CD4-positive, alpha-beta T cell treated with Interleukin-2 at 100 ng/mL for 4 hours (primary cell): ENCODE measurements at regions not wholly inside any gene's neighbourhood (a gene's known extent, or its start where the extent isn't known, plus 50 kb on each side); places are given as distances from the start of the nearest gene placed in this dataset.

ENCODE experiments used
- DNase-seq: peaks from one replicate; pipeline ENCODE4 v3.0.0-alpha.2; 2020; ENCODE audit warnings: low spot score

DNA sequence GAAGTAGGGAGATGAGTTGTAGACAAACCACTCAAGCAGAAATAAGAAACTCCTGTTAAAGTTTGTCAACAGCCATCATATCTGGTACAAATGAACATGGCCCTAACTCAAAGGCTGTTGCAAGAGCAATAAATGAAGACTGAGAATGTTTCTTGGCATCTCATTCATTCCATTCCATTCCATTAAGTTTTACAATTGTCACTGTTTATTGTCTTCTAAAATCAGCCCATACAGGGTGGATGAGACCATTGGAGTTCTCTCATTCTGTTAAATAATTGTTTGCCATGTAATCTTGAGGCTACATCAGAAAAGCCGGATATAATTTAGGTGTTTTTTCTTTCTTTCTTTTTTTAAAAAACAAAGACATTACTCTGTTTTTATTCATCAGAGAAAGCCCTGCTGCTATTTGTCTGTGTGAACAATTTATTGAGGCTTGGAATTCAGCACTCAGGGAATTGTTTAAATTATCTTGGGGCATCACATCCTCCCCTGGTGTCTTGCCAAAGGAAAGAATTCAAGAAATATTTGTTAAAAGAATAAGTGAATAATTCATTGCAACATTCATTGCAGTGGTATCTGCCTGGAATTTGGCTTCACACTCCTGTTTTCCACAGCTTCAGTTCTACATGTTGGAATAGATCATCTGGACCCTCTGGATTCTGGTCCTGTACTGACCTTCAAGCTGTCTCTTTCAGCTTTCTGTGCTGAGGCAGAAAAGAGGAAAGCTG, 604.5 kb downstream of the PLPP3 start:
- no peak for DNase-seq

DNA sequence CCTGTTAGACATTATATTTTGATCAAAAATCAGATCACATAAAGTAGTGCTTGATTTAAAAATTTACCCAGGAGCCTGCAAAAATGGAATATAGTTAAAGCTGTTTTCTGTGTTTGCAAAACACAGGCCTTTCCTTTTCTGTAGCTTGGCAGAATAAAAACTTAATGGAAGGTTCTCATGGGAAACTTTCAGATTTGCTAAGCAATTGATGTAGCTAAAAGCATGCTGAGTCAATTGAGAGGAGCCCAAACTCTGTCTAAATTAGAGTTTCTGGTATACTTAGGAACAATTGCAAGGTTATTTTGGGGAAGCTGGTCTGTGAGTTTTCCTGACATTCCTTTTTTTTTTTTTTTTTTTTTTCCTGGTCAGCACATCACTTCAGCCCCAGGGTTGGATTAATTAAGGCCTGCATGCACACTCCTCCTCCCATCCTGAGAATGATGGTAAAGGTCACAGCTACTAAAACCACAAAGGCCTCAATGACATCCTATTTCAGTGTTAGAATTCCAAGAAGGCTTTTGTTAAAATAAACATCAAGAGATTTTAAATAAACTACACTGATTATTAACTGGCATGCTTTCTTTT, 608.7 kb downstream of the PLPP3 start:
- no peak for DNase-seq

DNA sequence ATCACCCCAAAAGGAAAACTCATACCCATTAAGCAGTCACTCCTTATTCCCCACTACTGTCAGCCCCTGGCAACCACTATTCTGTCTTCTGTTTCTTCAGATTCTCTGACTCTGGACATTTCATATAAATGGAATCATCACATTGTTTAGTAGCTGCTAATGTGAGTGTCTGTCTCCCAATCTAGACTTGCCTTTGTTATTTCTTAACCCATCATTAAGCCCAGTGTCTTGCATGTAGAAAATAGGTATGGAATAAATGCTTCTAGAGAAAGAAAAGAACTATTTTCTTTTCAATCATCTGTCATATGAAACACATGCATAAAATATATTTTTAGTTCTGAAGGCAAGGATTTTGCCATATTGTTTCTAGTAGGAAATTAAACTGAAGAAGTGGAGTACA, 610.0 kb downstream of the PLPP3 start:
- DNase-seq = no peak

DNA sequence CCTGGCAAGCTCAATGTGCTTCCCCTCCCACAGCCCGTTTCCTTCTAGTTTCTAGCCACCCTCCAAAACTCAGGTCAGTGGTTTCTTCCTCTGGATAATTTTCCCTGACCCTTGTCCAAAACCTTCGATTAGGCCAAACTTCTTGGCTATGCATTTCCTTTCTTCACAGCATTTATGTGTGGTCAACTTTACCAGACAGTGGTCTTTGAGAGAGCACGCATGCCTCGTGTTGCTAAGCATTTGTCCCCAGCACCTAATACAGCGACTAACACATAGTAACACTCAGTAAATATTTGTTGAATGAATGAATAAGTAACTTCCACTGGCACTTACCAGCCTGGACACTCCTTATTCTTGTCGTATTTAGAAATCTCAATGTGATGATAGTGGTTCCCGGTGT, 610.7 kb downstream of the PLPP3 start:
- no peak for DNase-seq

DNA sequence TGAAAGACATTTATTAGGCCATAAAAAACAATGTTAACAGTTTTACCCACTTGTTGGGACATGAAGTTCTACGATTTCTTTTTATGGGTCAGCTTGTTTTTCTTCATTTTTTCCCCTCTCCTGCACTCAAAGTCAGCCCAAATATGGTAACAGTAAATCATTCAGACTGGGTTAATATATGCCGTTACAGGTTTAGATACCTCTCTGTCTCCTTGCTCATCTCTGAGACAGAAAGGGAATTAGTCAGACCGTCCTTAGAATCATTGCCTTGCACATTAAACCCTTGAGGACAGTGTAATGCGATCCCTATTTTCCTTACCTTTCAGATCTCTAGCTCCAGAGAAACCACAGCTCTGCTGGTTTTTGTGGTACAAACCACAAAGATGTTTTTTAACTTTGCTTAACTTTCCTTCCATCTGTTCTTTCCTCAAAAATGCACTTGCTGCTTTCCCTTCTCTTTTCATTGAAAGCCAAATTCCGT, 613.3 kb downstream of the PLPP3 start:
- no peak for DNase-seq

DNA sequence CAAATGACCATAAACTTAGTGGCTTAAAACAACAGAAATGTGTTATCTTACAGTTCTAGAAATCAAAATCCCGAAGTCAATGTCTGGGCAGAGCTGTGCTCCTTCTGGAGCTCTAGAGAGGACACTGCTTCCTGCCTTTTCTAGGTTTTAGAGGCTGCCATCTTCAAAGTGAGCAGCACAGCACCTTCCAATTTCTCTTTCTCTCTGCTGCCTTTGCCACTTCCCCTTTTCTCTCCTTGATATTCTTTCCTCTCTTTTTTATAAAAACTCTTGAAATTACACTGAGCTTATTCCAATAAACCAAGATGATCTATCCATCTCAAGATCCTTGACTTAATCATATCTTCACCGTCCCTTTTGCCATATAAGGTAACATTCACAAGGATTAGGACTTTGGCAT, 616.9 kb downstream of the PLPP3 start:
- DNase-seq = no peak

DNA sequence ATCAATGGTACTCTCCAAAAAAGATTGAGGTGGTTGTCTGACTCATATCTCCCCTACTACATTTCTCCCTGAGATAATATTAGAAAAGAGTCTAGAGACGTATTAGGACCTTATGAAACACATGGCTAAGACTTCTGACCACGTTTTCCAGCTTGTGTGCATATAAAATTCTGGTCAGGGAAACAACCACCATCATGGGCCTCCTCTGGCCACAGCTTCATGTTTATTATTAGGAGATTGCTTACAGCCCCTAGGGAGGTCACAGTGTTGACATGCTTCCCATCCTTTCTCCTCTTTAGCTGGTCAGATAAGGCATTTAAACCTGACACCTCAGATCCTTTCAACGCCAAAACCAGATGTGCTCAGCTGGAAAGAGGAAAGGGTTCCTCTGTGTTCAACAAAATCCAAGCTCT, 620.2 kb downstream of the PLPP3 start:
- no peak for DNase-seq

DNA sequence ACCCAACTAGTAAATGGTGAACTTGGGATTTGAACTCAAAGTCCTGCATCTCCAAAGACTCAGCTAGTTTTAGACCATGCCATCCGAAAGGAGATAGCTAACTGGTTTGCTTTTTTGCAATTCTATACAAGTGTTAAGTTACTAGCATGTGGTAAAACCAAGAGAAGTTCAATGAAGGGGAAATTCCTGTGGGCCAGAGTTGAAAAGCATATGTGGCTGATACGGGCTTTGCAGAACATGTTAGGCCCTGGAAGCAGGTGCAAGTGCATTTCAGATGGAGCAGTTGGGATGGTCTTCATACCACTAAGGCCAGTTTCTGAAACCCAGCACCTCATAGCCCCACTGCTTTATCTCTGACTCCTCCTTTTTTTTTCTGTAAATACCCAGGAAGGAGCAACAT, 620.9 kb downstream of the PLPP3 start:
- no peak for DNase-seq

DNA sequence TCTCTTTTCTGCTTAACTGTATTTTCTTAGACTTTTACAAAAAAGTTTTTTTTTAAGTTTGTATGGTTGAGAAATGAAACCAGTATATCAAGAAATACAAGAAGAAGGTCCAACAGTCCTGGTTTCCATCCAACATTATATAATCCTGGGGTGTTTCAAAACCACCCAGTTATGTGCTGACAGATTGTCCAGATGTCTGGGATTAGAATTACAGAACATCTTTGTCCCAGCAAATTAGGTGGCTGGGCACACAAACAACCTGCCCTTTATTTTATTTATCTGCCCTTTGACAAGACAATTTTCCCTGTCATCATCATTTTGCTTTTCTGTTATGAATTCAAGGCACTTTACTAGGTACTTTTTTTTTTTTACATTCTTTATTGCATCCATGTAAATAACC, 622.1 kb downstream of the PLPP3 start:
- no peak for DNase-seq

DNA sequence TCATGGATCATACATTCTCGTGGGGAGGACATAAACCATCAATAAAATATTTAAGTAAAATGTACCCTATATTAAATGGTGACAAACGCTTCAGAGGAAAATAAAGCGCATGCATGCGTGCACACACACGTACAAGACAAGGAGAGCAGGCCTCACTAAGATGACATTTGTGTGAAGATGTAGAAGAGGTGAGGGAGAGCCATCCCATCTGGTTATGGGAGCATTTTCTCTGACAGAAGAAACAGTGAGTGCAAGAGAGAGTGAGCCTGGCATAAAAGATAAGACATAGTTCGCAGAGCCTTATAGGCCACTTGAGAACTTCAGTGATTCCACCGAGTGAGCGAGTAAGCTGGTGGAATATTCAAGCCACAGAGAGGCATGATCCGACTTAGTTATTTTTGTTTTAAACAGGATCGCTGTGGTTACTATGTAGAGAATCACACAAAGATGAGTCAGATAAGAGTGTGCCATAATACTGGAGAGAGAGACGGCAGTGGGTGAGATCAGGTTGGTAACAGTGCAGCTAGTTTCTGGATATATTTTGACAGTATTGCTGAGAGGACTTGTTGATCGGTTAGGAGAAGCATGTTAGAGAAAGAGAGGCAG, 624.2 kb downstream of the PLPP3 start:
- DNase-seq = no peak

DNA sequence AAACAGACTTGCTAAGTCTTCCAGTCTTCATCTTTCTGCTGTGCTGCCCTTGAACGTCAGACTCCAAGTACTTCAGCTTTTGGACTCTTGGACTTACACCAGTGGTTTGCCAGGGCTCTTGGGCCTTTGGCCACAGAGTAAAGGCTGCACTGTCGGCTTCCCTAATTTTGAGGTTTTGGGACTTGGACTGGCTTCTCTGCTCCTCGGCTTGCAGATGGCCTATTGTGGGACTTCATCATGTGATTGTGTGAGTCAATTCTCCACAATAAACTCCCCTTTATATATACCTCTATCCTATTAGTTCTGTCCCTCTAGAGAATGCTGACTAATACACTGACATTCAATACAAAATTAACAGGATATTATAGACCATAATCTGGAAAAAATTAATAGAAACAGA, 628.1 kb downstream of the PLPP3 start:
- no peak for DNase-seq

DNA sequence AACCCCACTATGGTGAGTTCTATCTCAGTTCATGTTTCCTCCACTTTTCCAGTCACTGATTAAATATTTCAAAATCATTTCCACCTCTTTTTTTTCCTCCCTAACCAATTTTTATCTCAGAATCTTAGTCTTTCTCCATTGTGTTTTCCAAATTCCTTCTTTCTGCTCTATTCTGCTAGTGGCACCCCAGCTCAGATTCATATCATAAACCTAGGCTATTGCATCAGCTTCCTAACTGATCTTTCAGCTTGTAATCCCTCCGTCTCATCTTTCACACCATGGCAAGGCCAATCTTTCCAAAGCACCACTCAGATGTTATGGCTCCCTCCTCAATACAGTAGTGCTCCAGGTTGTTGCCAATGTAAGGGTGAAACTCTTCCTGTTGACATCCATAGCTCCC, 631.9 kb downstream of the PLPP3 start:
- DNase-seq = no peak

DNA sequence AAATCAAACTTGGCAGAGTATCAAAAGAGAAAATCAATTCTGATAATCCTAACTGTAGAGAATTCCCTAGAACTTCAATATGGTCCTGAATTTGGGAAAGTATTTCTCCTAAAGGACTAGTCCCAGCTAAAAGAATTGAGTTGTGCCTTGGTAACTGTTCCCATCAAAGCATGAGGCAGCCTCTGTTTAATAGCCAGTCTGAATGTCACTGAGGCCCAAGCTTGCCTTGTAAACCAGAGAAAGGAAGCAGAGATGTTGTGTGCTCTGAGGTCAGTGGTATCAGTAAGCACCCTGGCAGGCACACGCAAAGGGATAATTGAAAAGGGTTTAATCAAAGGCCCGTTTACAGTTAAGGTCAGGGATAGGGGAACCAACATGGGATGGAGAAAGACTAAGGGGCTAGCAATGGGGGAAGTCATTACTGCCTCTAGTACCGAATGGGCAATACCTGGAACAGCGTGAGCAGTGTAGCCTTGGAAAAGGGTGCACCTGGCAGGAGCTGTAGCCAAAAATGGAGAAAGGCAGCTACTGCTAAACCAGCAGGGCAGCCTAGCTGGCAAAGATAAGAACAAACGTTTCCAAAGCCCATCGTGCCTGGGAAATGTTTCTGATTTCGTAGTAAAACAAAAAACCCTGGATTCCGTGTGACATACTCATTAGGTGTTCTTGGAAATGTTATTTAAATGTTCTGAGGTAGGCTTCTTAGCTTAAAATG, 635.5 kb downstream of the PLPP3 start:
- no peak for DNase-seq

DNA sequence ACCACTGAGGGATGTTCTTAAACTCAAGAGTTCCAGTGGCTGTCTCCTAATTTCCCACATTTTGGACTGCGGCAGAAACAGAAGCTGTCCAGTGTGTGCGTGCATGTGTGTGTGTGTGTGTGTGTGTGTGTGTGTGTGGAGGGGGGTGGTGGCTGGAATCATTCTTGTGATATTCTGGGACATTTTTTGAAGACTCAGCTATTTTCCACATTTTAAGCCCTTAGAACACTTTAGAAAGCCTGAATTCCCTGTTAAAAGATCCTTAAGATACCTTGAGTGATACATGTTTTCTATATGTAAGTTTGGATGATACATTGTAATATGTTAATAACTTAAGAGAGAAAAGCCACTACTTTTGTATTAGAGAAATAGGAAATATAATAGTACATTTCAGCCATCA, 636.4 kb downstream of the PLPP3 start:
- DNase-seq = no peak

DNA sequence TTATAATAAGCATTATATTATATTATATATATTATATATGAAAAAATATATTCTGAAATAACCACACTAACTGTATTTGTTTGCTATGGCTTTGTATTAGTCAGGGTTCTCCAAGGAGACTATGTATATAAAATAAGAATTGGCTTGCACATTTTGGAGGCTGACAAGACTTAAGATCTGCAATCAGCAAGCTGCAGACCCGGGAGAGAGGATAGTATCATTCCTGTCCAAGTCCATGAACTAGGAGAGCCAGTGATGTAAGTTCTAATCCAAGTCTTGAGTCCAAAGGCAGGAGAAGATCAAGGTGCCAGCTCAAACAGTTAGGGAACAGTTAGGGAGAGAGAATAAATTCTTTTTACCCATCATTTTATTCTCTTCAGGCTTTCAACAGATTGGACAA, 639.5 kb downstream of the PLPP3 start:
- no peak for DNase-seq

DNA sequence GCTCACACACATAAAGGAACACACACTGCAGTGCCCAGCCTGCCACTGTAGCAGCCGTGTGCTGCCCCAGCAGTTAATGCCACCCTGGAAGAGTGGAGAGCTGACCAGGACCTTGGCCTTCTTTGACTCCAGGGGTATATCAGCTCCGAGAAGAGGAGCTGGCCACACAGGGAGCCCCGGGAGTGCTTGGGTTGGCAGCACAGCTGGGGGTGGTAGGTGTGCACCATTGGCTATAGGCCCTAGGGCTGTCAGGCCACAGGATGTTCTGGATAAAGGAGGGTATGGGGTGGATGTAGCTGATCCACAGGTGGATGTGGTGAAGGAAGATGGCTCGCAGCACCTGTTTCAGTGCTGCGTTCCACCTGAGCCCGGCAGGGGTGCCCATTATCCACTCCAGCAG, 640.5 kb downstream of the PLPP3 start:
- DNase-seq = no peak

DNA sequence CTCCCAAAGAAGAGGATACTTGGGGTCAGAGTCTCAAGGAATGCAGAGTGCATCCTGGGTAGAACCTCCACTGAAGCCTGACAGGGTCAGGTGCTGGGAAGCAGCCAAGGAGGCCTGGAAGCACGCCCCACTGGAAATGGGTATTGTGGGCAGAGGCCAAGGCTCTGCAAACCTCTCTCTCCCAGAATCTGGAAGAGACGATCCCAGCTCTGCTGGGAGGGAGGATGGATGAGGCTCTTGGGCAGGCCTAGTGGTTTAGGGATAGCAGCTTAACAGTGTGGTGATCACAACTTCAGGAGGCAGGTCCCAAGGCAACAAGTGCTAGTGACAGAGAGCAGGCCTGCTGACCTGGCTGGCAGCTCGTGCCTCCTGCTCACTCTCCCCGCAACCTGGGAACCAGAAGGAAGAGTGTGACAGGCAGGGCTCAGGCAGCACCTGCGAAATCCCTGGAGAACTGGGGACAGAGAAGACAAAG, 641.0 kb downstream of the PLPP3 start:
- no peak for DNase-seq

DNA sequence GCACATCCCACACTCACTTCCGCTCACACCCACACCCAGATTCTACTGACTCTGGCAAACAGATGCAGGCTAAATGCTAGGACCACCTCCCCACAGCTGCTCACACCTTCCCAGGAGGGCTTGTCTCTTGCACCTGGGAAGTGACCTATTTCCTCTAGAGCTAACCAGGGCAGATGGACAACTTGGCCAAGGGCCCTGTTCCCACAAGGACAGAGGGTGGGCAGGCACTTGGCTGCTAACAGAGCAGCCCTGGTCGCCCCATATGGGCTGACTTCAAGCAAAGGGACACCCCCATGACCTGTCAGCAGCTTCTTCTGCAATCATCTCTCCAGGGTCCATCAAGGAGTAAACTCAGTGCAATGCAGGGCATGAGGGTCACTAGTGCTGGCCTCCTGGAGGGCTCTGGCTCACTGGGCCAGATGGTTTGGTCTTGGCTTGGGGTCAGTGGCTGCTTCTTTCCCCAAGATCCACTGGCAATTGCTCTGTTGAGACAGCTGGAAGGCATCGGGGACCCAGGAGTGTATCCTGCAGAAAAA, 641.5 kb downstream of the PLPP3 start:
- DNase-seq = no peak

DNA sequence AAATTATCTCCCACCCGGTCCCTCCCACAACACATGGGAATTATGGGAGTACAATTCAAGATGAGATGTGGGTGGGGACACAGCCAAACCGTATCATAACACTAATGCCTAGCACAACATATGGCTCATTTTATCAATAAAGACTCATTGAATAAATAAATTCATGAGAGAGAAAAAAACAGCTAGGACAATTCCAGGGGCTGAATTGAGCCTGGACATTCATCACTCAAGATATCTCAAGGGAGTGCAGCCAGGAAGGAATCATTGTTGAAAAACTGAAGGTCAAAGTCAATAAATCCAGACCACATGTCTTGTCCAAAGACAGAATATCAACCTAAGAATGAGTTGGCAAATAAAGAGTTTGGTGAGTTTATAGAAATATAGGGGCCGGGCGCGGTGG, 644.1 kb downstream of the PLPP3 start:
- DNase-seq = no peak

DNA sequence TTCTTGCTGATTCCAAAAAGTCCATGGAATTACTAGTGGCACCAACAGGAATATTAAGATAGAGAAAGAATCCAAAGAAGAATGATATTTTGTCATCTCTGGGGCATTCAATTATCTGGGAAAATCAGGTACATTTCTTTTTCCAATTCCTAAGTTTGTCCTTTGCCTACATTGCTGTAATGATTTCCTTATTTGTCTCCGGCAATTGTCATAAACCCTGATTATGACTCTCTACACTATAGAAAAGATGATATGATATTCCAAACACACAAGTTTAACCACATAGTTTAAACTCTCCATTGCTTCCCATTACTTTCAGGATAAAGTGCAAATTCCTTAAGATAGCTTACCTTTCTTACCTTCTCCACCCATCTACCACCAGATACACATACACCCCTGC, 647.0 kb downstream of the PLPP3 start:
- no peak for DNase-seq

DNA sequence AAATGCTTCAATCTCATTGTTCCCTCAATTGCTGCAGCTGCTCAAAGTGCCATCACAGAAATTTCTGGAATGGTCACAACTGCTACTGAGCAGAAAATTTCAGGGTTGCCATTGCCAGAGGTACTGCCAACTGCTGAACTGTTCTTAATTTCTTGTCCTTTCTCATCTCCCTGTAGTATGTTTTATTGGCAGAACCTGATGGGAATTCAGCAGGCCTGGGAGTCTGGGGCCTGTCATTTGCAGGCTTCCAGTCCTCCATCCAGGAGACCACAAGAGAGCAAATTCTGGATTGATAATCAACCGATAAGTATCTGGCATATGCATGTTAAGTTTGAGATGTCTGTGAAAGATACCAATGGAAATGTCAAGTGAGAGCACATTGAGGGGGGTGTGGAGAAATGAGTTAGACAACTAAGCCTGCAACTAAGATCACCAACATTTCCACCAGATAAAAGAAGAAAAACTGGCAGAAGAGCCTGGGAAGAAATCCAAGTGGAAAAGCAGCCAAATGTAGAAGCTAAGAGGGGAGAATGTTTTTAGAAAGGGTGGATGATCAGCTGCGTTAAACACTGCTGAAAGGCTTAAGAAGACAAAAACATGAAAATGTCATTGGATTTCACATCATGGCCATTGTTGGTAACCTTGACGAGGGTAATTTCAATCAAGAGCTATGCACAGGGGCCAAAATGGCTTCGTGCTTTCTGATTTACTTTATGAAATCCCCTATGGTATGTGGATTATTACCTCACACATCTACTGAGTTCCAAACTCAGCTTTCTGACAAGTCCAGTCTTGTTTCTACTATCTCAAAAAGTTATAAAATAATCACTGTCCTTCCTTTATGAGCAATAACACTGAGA, 648.1 kb downstream of the PLPP3 start:
- DNase-seq = no peak

DNA sequence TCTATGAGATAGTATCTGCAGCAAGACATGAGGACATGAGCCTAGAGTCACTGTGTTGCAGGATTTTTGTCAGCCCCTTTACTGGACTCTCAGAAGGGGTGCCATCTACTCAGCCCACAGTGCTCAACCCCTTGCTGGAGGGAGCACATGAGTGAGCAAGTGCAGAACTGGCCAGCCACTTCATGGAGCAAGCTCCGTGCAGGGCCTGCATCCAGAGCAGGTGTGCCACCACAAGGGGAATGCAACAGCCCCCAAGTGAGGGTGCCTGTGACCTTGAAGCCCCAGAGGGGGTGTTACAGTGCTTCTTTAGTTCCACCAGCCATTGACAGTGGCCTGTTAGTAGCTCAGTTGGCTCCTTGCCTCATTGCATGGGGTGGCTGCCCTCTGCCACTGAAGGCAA, 649.7 kb downstream of the PLPP3 start:
- DNase-seq = no peak
